ENCODE measurements at regions not wholly inside any gene's neighbourhood (a gene's known extent, or its start where the extent isn't known, plus 50 kb on each side); places are given as distances from the start of the nearest gene placed in this dataset.

DNA sequence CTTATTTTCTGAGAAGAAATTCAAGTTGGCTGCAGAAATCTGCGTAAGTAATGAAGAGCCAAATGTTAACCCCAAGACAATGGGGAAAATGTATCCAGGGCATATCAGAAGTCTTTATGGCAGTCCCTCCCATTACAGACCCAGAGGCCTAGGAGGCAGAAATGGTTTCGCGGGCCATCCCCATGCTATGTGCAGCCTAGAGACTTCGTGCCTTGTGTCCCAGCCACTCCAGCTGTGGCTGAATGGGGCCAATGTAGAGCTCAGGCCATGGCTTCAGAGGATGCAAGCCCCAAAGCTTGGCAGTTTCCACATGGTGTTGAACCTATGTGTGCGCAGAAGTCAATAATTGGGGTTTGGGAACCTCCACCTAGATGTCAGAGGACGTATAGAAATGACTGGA, 131.9 kb downstream of the GPR37 start:
- TF ChIP-seq, protein P1, sequence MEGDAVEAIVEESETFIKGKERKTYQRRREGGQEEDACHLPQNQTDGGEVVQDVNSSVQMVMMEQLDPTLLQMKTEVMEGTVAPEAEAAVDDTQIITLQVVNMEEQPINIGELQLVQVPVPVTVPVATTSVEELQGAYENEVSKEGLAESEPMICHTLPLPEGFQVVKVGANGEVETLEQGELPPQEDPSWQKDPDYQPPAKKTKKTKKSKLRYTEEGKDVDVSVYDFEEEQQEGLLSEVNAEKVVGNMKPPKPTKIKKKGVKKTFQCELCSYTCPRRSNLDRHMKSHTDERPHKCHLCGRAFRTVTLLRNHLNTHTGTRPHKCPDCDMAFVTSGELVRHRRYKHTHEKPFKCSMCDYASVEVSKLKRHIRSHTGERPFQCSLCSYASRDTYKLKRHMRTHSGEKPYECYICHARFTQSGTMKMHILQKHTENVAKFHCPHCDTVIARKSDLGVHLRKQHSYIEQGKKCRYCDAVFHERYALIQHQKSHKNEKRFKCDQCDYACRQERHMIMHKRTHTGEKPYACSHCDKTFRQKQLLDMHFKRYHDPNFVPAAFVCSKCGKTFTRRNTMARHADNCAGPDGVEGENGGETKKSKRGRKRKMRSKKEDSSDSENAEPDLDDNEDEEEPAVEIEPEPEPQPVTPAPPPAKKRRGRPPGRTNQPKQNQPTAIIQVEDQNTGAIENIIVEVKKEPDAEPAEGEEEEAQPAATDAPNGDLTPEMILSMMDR (IDR thresholded peaks at IDR 0.05): no peak
- TF ChIP-seq POLR2A (IDR thresholded peaks at IDR 0.05): no peak
